GM19467 (cell line): ENCODE measurements at regions not wholly inside any gene's neighbourhood (a gene's known extent, or its start where the extent isn't known, plus 50 kb on each side); places are given as distances from the start of the nearest gene placed in this dataset.
"Not testable (repeated sequence)": the region's sequence is repeated elsewhere in the genome, so short reads cannot be mapped to it uniquely, and the experiment has no call there.

ENCODE experiments used
- ATAC-seq: cut with Tn5 transposase; IDR thresholded peaks from one replicate; pipeline ENCODE4 v1.9.1; 2021; ENCODE audit warnings: mild to moderate bottlenecking, moderate library complexity; ENCODE audit not compliant: unreplicated experiment

- ATAC-seq: no peak
These were observed 464.2 kb downstream of the MED13L start for GRCh38 chr12:115813256-115813655.

- ATAC-seq: no peak
These were observed 465.6 kb downstream of the MED13L start for GRCh38 chr12:115811929-115812328.

- ATAC-seq: no peak
These were observed 466.4 kb downstream of the MED13L start for GRCh38 chr12:115811045-115811444.

GRCh38 chr12:115810122-115810901 lies 467.2 kb downstream of the MED13L start:
- ATAC-seq: no peak

- no peak for ATAC-seq
These were observed 471.5 kb downstream of the MED13L start for GRCh38 chr12:115806000-115806399.

GRCh38 chr12:115802767-115803166 lies 474.7 kb downstream of the MED13L start:
- no peak for ATAC-seq

- no peak for ATAC-seq
These were observed 475.6 kb downstream of the MED13L start for GRCh38 chr12:115801871-115802270.

- ATAC-seq: no peak
These were observed 477.9 kb downstream of the MED13L start for GRCh38 chr12:115799610-115800009.

GRCh38 chr12:115798309-115798917 lies 479.1 kb downstream of the MED13L start:
- ATAC-seq: no peak

GRCh38 chr12:115794659-115795081 lies 482.8 kb downstream of the MED13L start:
- no peak for ATAC-seq

GRCh38 chr12:115791331-115791730 lies 486.2 kb downstream of the MED13L start:
- ATAC-seq: no peak

GRCh38 chr12:115790526-115790925 lies 487.0 kb downstream of the MED13L start:
- ATAC-seq: no peak

- not testable (repeated sequence) for ATAC-seq
These were observed 491.0 kb downstream of the MED13L start for GRCh38 chr12:115786490-115786889.

GRCh38 chr12:115785548-115785947 lies 491.9 kb downstream of the MED13L start:
- ATAC-seq: no peak

- no peak for ATAC-seq
These were observed 501.1 kb downstream of the MED13L start for GRCh38 chr12:115776399-115776798.

GRCh38 chr12:115774148-115774895 lies 503.2 kb downstream of the MED13L start:
- ATAC-seq: no peak

- ATAC-seq: no peak
These were observed 505.9 kb downstream of the MED13L start for GRCh38 chr12:115771601-115772000.

- ATAC-seq: no peak
These were observed 506.4 kb downstream of the MED13L start for GRCh38 chr12:115771065-115771464.

- no peak for ATAC-seq
These were observed 506.9 kb downstream of the MED13L start for GRCh38 chr12:115770643-115771042.

- no peak for ATAC-seq
These were observed 509.6 kb downstream of the MED13L start for GRCh38 chr12:115767916-115768315.

- ATAC-seq: no peak
These were observed 513.4 kb downstream of the MED13L start for GRCh38 chr12:115763982-115764621.
